ENCODE measurements at regions not wholly inside any gene's neighbourhood (a gene's known extent, or its start where the extent isn't known, plus 50 kb on each side); places are given as distances from the start of the nearest gene placed in this dataset.

- H3K4me3 ChIP-seq (ENCODE audit: extremely low read depth, insufficient read depth, low read length, poor library complexity, severe bottlenecking), result no peak overlapping the region
- no peak overlapping the region for H3K27ac ChIP-seq (ENCODE audit: low read depth, low read length, severe bottlenecking)
- 70% methylated on average over 2 of the region's 6 CpGs; no CpG with 5 or more reads in 1 of the 2 experiments for WGBS, 2 experiments (ENCODE audit: insufficient coverage in 2 of 2)
- no peaks in the 10 kb centered on the region for H3K4me1 ChIP-seq (ENCODE audit: control insufficient read depth, insufficient read depth, low read length, poor library complexity, severe bottlenecking)
- no peaks in the 10 kb centered on the region for H3K36me3 ChIP-seq (ENCODE audit: control insufficient read depth, insufficient read depth, low read length)
- H3K9me3 ChIP-seq (ENCODE audit: control insufficient read depth, low read length), result no peaks in the 10 kb centered on the region
Measured at GRCh38 chr7:13538669-13539068, 450.8 kb downstream of the ETV1 start.

GRCh38 chr7:13540429-13540828 lies 449.0 kb downstream of the ETV1 start:
- Histone ChIP-seq H3K4me1 (ENCODE audit: control insufficient read depth, insufficient read depth, low read length, poor library complexity, severe bottlenecking) (no peaks in the 10 kb centered on the region), H3K36me3 (ENCODE audit: control insufficient read depth, insufficient read depth, low read length) (no peaks in the 10 kb centered on the region), H3K4me3 (ENCODE audit: extremely low read depth, insufficient read depth, low read length, poor library complexity, severe bottlenecking) (no peak overlapping the region), H3K9me3 (ENCODE audit: control insufficient read depth, low read length) (no peaks in the 10 kb centered on the region), H3K27ac (ENCODE audit: low read depth, low read length, severe bottlenecking) (no peak overlapping the region)
- 100% methylated on average over 1 of the region's 1 CpG; no CpG with 5 or more reads in 1 of the 2 experiments for WGBS, 2 experiments (ENCODE audit: insufficient coverage in 2 of 2)

GRCh38 chr7:13541326-13541725 lies 448.1 kb downstream of the ETV1 start:
- Histone ChIP-seq H3K9me3 (ENCODE audit: control insufficient read depth, low read length) (no peaks in the 10 kb centered on the region), H3K4me3 (ENCODE audit: extremely low read depth, insufficient read depth, low read length, poor library complexity, severe bottlenecking) (no peak overlapping the region), H3K36me3 (ENCODE audit: control insufficient read depth, insufficient read depth, low read length) (no peaks in the 10 kb centered on the region), H3K27ac (ENCODE audit: low read depth, low read length, severe bottlenecking) (no peak overlapping the region), H3K4me1 (ENCODE audit: control insufficient read depth, insufficient read depth, low read length, poor library complexity, severe bottlenecking) (no peaks in the 10 kb centered on the region)

GRCh38 chr7:13542451-13542850 lies 447.0 kb downstream of the ETV1 start:
- Histone ChIP-seq H3K9me3 (ENCODE audit: control insufficient read depth, low read length) (no peaks in the 10 kb centered on the region), H3K4me3 (ENCODE audit: extremely low read depth, insufficient read depth, low read length, poor library complexity, severe bottlenecking) (no peak overlapping the region), H3K36me3 (ENCODE audit: control insufficient read depth, insufficient read depth, low read length) (no peaks in the 10 kb centered on the region), H3K4me1 (ENCODE audit: control insufficient read depth, insufficient read depth, low read length, poor library complexity, severe bottlenecking) (no peaks in the 10 kb centered on the region), H3K27ac (ENCODE audit: low read depth, low read length, severe bottlenecking) (no peak overlapping the region)
- no CpG with 5 or more reads among the region's 4 CpGs for WGBS, 2 experiments (ENCODE audit: insufficient coverage in 2 of 2)

- Histone ChIP-seq H3K36me3 (ENCODE audit: control insufficient read depth, insufficient read depth, low read length) (no peaks in the 10 kb centered on the region), H3K27ac (ENCODE audit: low read depth, low read length, severe bottlenecking) (no peak overlapping the region)
Measured at GRCh38 chr7:13551503-13551902, 438.0 kb downstream of the ETV1 start.

GRCh38 chr7:13560441-13560840 lies 429.0 kb downstream of the ETV1 start:
- Histone ChIP-seq H3K36me3 (ENCODE audit: control insufficient read depth, insufficient read depth, low read length) (no peaks in the 10 kb centered on the region), H3K27ac (ENCODE audit: low read depth, low read length, severe bottlenecking) (no peak overlapping the region), H3K4me3 (ENCODE audit: extremely low read depth, insufficient read depth, low read length, poor library complexity, severe bottlenecking) (no peak overlapping the region), H3K9me3 (ENCODE audit: control insufficient read depth, low read length) (no peaks in the 10 kb centered on the region), H3K4me1 (ENCODE audit: control insufficient read depth, insufficient read depth, low read length, poor library complexity, severe bottlenecking) (no peaks in the 10 kb centered on the region)

More at GRCh38 chr7:13551503-13551902, 438.0 kb downstream of the ETV1 start:
- 96% methylated on average over 2 of the region's 3 CpGs; no CpG with 5 or more reads in 1 of the 2 experiments for WGBS, 2 experiments (ENCODE audit: insufficient coverage in 2 of 2)
- Histone ChIP-seq H3K4me3 (ENCODE audit: extremely low read depth, insufficient read depth, low read length, poor library complexity, severe bottlenecking) (no peak overlapping the region), H3K4me1 (ENCODE audit: control insufficient read depth, insufficient read depth, low read length, poor library complexity, severe bottlenecking) (no peaks in the 10 kb centered on the region), H3K9me3 (ENCODE audit: control insufficient read depth, low read length) (no peaks in the 10 kb centered on the region)

GRCh38 chr7:13563257-13563656 lies 426.2 kb downstream of the ETV1 start:
- Histone ChIP-seq H3K36me3 (ENCODE audit: control insufficient read depth, insufficient read depth, low read length) (no peaks in the 10 kb centered on the region), H3K27ac (ENCODE audit: low read depth, low read length, severe bottlenecking) (no peak overlapping the region), H3K4me3 (ENCODE audit: extremely low read depth, insufficient read depth, low read length, poor library complexity, severe bottlenecking) (no peak overlapping the region), H3K4me1 (ENCODE audit: control insufficient read depth, insufficient read depth, low read length, poor library complexity, severe bottlenecking) (no peaks in the 10 kb centered on the region), H3K9me3 (ENCODE audit: control insufficient read depth, low read length) (no peaks in the 10 kb centered on the region)
- 83% methylated on average over 3 of the region's 3 CpGs; no CpG with 5 or more reads in 1 of the 2 experiments for whole genome bisulfite sequencing, 2 experiments (ENCODE audit: insufficient coverage in 2 of 2)

GRCh38 chr7:13563680-13564079 lies 425.8 kb downstream of the ETV1 start:
- WGBS, 2 experiments (ENCODE audit: insufficient coverage in 2 of 2), result 78 to 93% methylated on average over 1 to 4 of the region's 5 CpGs
- Histone ChIP-seq H3K4me1 (ENCODE audit: control insufficient read depth, insufficient read depth, low read length, poor library complexity, severe bottlenecking) (no peaks in the 10 kb centered on the region), H3K27ac (ENCODE audit: low read depth, low read length, severe bottlenecking) (no peak overlapping the region), H3K4me3 (ENCODE audit: extremely low read depth, insufficient read depth, low read length, poor library complexity, severe bottlenecking) (no peak overlapping the region), H3K9me3 (ENCODE audit: control insufficient read depth, low read length) (no peaks in the 10 kb centered on the region), H3K36me3 (ENCODE audit: control insufficient read depth, insufficient read depth, low read length) (no peaks in the 10 kb centered on the region)

- no peaks in the 10 kb centered on the region for H3K4me1 ChIP-seq (ENCODE audit: control insufficient read depth, insufficient read depth, low read length, poor library complexity, severe bottlenecking)
- no peaks in the 10 kb centered on the region for H3K9me3 ChIP-seq (ENCODE audit: control insufficient read depth, low read length)
- no peak overlapping the region for H3K4me3 ChIP-seq (ENCODE audit: extremely low read depth, insufficient read depth, low read length, poor library complexity, severe bottlenecking)
- no peaks in the 10 kb centered on the region for H3K36me3 ChIP-seq (ENCODE audit: control insufficient read depth, insufficient read depth, low read length)
- H3K27ac ChIP-seq (ENCODE audit: low read depth, low read length, severe bottlenecking), result no peak overlapping the region
- no CpG with 5 or more reads among the region's 3 CpGs for WGBS, 2 experiments (ENCODE audit: insufficient coverage in 2 of 2)
Measured at GRCh38 chr7:13577566-13578145, 411.8 kb downstream of the ETV1 start.

- H3K4me3 ChIP-seq (ENCODE audit: extremely low read depth, insufficient read depth, low read length, poor library complexity, severe bottlenecking), result no peak overlapping the region
- no peaks in the 10 kb centered on the region for H3K9me3 ChIP-seq (ENCODE audit: control insufficient read depth, low read length)
- H3K4me1 ChIP-seq (ENCODE audit: control insufficient read depth, insufficient read depth, low read length, poor library complexity, severe bottlenecking), result no peaks in the 10 kb centered on the region
- H3K27ac ChIP-seq (ENCODE audit: low read depth, low read length, severe bottlenecking), result no peak overlapping the region
- WGBS, 2 experiments (ENCODE audit: insufficient coverage in 2 of 2), result no CpG with 5 or more reads among the region's 1 CpG
- H3K36me3 ChIP-seq (ENCODE audit: control insufficient read depth, insufficient read depth, low read length), result no peaks in the 10 kb centered on the region
Measured at GRCh38 chr7:13578294-13578693, 411.2 kb downstream of the ETV1 start.

GRCh38 chr7:13581097-13581496 lies 408.4 kb downstream of the ETV1 start:
- Histone ChIP-seq H3K27ac (ENCODE audit: low read depth, low read length, severe bottlenecking) (no peak overlapping the region), H3K4me1 (ENCODE audit: control insufficient read depth, insufficient read depth, low read length, poor library complexity, severe bottlenecking) (no peaks in the 10 kb centered on the region), H3K36me3 (ENCODE audit: control insufficient read depth, insufficient read depth, low read length) (no peaks in the 10 kb centered on the region), H3K9me3 (ENCODE audit: control insufficient read depth, low read length) (no peaks in the 10 kb centered on the region), H3K4me3 (ENCODE audit: extremely low read depth, insufficient read depth, low read length, poor library complexity, severe bottlenecking) (no peak overlapping the region)
